Neural cell (in vitro differentiated cells): ENCODE measurements at regions not wholly inside any gene's neighbourhood (a gene's known extent, or its start where the extent isn't known, plus 50 kb on each side); places are given as distances from the start of the nearest gene placed in this dataset.

ENCODE experiments used
- H2AFZ ChIP-seq: fragments of 200-600, 300-800 bp; sonication (generic), shearing (Covaris generic); 2 replicates; pipeline ENCODE4 v1.6.0; 2014; ENCODE audit warnings: low read depth, mild to moderate bottlenecking, antibody characterized with exemption, low read length, moderate library complexity
- H3F3A ChIP-seq: fragments of 200-600 bp; shearing (Covaris generic); 2 replicates; pipeline ENCODE4 v1.6.1; 2016; ENCODE audit warnings: mild to moderate bottlenecking, moderate library complexity, mixed read lengths, antibody characterized with exemption, low read length; ENCODE audit not compliant: insufficient read depth, poor library complexity, severe bottlenecking
- H3K27ac ChIP-seq: fragments of 200-600, 300-800 bp; sonication (generic), shearing (Covaris generic); 2 replicates; pipeline ENCODE4 v1.5.1; 2014; ENCODE audit warnings: mild to moderate bottlenecking, low read length, moderate library complexity
- H3K27me3 ChIP-seq: fragments of 300-800, 200-600 bp; sonication (generic), shearing (Covaris generic); 2 replicates; pipeline ENCODE4 v1.6.0; 2014; ENCODE audit warnings: mild to moderate bottlenecking, low read depth, low read length, moderate library complexity; ENCODE audit not compliant: insufficient read depth
- H3K36me3 ChIP-seq: fragments of 300-800, 200-600 bp; sonication (generic), shearing (Covaris generic); 2 replicates; pipeline ENCODE4 v1.5.1; 2014; ENCODE audit warnings: mild to moderate bottlenecking, antibody characterized with exemption, low read length, moderate library complexity; ENCODE audit not compliant: insufficient read depth
- H3K4me2 ChIP-seq: fragments of 300-800, 200-600 bp; sonication (generic), shearing (Covaris generic); 2 replicates; pipeline ENCODE4 v1.6.0; 2014; ENCODE audit warnings: mild to moderate bottlenecking, low read length
- H3K4me3 ChIP-seq: fragments of 300-800, 200-600 bp; sonication (generic), shearing (Covaris generic); 2 replicates; pipeline ENCODE4 v1.5.1; 2014; ENCODE audit warnings: mild to moderate bottlenecking, low read length, moderate library complexity
- H3K79me2 ChIP-seq: fragments of 200-600 bp; shearing (Covaris generic); replicated peaks from 2 replicates; pipeline ENCODE4 v1.6.0; 2014; ENCODE audit warnings: mild to moderate bottlenecking, low read length, moderate library complexity; ENCODE audit not compliant: insufficient read depth
- H3K9ac ChIP-seq: fragments of 300-800, 200-600 bp; sonication (generic), shearing (Covaris generic); 2 replicates; pipeline ENCODE4 v1.6.1; 2016; ENCODE audit warnings: mild to moderate bottlenecking, low read length, mixed read lengths
- H3K9me2 ChIP-seq: fragments of 200-600 bp; shearing (Covaris generic); 2 replicates; pipeline ENCODE4 v1.6.1; 2016; ENCODE audit warnings: mild to moderate bottlenecking, low read length, mixed read lengths; ENCODE audit not compliant: insufficient read depth
- H3K9me3 ChIP-seq: fragments of 200-600, 300-800 bp; sonication (generic), shearing (Covaris generic); 2 replicates; pipeline ENCODE4 v1.6.1; 2016; ENCODE audit warnings: mild to moderate bottlenecking, mixed run types, low read length, moderate library complexity, mixed read lengths
- H4K20me1 ChIP-seq: fragments of 200-600 bp; shearing (Covaris generic); 2 replicates; pipeline ENCODE4 v1.6.1; 2016; ENCODE audit warnings: mild to moderate bottlenecking, mixed run types; ENCODE audit not compliant: insufficient read depth
- CTCF ChIP-seq: fragments of 450-650 bp; IDR thresholded peaks from 2 replicates; pipeline ENCODE4 v1.5.1; 2014; ENCODE audit warnings: antibody characterized with exemption, mild to moderate bottlenecking, moderate library complexity; ENCODE audit not compliant: poor library complexity, severe bottlenecking
- EP300 ChIP-seq: fragments of 450-650 bp; conservative IDR thresholded peaks from 2 replicates; pipeline ENCODE4 v1.6.1; 2014; ENCODE audit warnings: antibody characterized with exemption, mild to moderate bottlenecking, moderate library complexity; ENCODE audit not compliant: poor library complexity, severe bottlenecking
- EZH2 ChIP-seq: fragments of 200-600, 300-800 bp; shearing (Covaris generic), sonication (generic); IDR thresholded peaks from 2 replicates; pipeline ENCODE4 v1.6.1; 2014; ENCODE audit warnings: antibody characterized with exemption, low read length, borderline replicate concordance, mild to moderate bottlenecking; ENCODE audit not compliant: insufficient read depth, poor library complexity, severe bottlenecking
- MXI1 ChIP-seq: fragments of 450-650 bp; conservative IDR thresholded peaks from 2 replicates; pipeline ENCODE4 v1.6.1; 2014; ENCODE audit warnings: antibody characterized with exemption, mild to moderate bottlenecking; ENCODE audit not compliant: poor library complexity, severe bottlenecking
- POLR2AphosphoS5 ChIP-seq: IDR thresholded peaks from 2 replicates; pipeline ENCODE4 v1.6.1; 2012
- RAD21 ChIP-seq: fragments of 450-650 bp; conservative IDR thresholded peaks from 2 replicates; pipeline ENCODE4 v1.6.1; 2014; ENCODE audit warnings: antibody characterized with exemption, mild to moderate bottlenecking, moderate library complexity
- REST ChIP-seq: IDR thresholded peaks from 2 replicates; pipeline ENCODE4 v1.6.1; 2012; ENCODE audit warnings: borderline replicate concordance
- SMC3 ChIP-seq: fragments of 450-650 bp; conservative IDR thresholded peaks from 2 replicates; pipeline ENCODE4 v1.6.1; 2014; ENCODE audit warnings: antibody characterized with exemption, mild to moderate bottlenecking, moderate library complexity; ENCODE audit not compliant: poor library complexity
- TAF1 ChIP-seq: IDR thresholded peaks from 2 replicates; pipeline ENCODE4 v1.6.1; 2012; ENCODE audit warnings: low read depth

DNA sequence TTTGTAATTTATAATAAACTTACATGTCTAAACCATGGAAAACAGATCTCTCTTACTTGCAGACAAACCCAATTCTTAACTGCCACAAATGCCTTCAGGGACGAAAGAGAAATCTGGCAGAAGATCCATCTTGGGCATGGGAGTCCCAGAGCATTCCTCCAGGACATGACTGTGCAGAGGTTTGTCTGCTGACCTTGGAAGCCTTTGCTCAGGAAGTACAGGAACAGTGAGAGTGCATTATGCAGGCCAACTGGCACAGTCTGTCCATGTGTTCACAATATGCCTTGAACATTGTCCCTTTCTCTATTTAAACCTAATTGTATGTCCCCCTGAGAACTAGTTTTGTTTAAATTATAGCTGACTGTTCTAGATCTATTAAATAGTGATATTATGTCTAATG, 467.1 kb downstream of the ATP23 start:
- no peak overlapping the region for H3K27ac ChIP-seq
- H4K20me1 ChIP-seq, result no peaks in the 10 kb centered on the region
- no peaks in the 10 kb centered on the region for H3K9me3 ChIP-seq
- H3K36me3 ChIP-seq, result no peaks in the 10 kb centered on the region
- H3K79me2 ChIP-seq, result no peaks in the 10 kb centered on the region
- no peak overlapping the region for H2AFZ ChIP-seq
- no peaks in the 10 kb centered on the region for H3K27me3 ChIP-seq
- no peak overlapping the region for H3K4me2 ChIP-seq
- TF ChIP-seq EZH2, result no peak
- TF ChIP-seq RAD21, result no peak
- no peak for TF ChIP-seq REST
- TF ChIP-seq CTCF, result no peak
- no peak for TF ChIP-seq TAF1
- no peak for TF ChIP-seq EP300
- TF ChIP-seq SMC3, result no peak
- no peak for TF ChIP-seq POLR2AphosphoS5
- no peak for TF ChIP-seq MXI1
- H3F3A ChIP-seq, result no peaks in the 10 kb centered on the region
- no peak overlapping the region for H3K9ac ChIP-seq
- no peaks in the 10 kb centered on the region for H3K9me2 ChIP-seq
- no peak overlapping the region for H3K4me3 ChIP-seq

- H3K36me3 ChIP-seq, result no peaks in the 10 kb centered on the region
- TF ChIP-seq CTCF, result no peak
- TF ChIP-seq EZH2, result no peak
- no peak for TF ChIP-seq EP300
- no peak for TF ChIP-seq POLR2AphosphoS5
- TF ChIP-seq TAF1, result no peak
- no peak for TF ChIP-seq REST
- TF ChIP-seq SMC3, result no peak
- no peak for TF ChIP-seq MXI1
- TF ChIP-seq RAD21, result no peak
- no peak overlapping the region for H3K27ac ChIP-seq
- H3K79me2 ChIP-seq, result no peaks in the 10 kb centered on the region
- H3F3A ChIP-seq, result no peaks in the 10 kb centered on the region
- no peaks in the 10 kb centered on the region for H3K9me2 ChIP-seq
- no peaks in the 10 kb centered on the region for H3K9me3 ChIP-seq
- no peak overlapping the region for H3K4me2 ChIP-seq
- H2AFZ ChIP-seq, result no peak overlapping the region
- no peaks in the 10 kb centered on the region for H3K27me3 ChIP-seq
- no peak overlapping the region for H3K9ac ChIP-seq
- no peak overlapping the region for H3K4me3 ChIP-seq
- H4K20me1 ChIP-seq, result no peaks in the 10 kb centered on the region
Observed at GRCh38 chr12:58412461-58413060, 471.2 kb downstream of the ATP23 start.
